DMS153 (cell line): ENCODE measurements at regions not wholly inside any gene's neighbourhood (a gene's known extent, or its start where the extent isn't known, plus 50 kb on each side); places are given as distances from the start of the nearest gene placed in this dataset.
A peak's percentile ranks its signal among the peaks of the same experiment; 100 is the strongest.

Experiments
- DNase-seq: peaks from one replicate; lab custom pipeline; 2025; lab: John Stamatoyannopoulos, UW

- DNase-seq, result no peak
Measured at GRCh38 chr1:212225416-212225815, 59.8 kb upstream of the PPP2R5A start.

GRCh38 chr1:212225871-212226302, 59.3 kb upstream of the PPP2R5A start:
- no peak for DNase-seq

- no peak for DNase-seq
Measured at GRCh38 chr1:212226467-212226866, 58.7 kb upstream of the PPP2R5A start.

- DNase-seq, result no peak
Measured at GRCh38 chr1:212228076-212228475, 57.1 kb upstream of the PPP2R5A start.

- peak; percentile 52 for DNase-seq
Measured at GRCh38 chr1:212228591-212229119, 56.6 kb upstream of the PPP2R5A start.

GRCh38 chr1:212229654-212230053, 55.6 kb upstream of the PPP2R5A start:
- no peak for DNase-seq

GRCh38 chr1:212230329-212230728, 54.9 kb upstream of the PPP2R5A start:
- DNase-seq, result no peak

- DNase-seq, result no peak
Measured at GRCh38 chr1:212231372-212231771, 53.8 kb upstream of the PPP2R5A start.

GRCh38 chr1:212232090-212232489, 53.1 kb upstream of the PPP2R5A start:
- DNase-seq, result no peak

- no peak for DNase-seq
Measured at GRCh38 chr1:212233321-212233720, 51.9 kb upstream of the PPP2R5A start.

GRCh38 chr1:212234431-212235395, 50.5 kb upstream of the PPP2R5A start:
- DNase-seq, result peak; percentile 89
